GM12875 (cell line): ENCODE measurements at regions not wholly inside any gene's neighbourhood (a gene's known extent, or its start where the extent isn't known, plus 50 kb on each side); places are given as distances from the start of the nearest gene placed in this dataset.

Source experiments
- H3K4me3 ChIP-seq: one replicate; pipeline ENCODE4 v1.5.1; 2011; ENCODE audit warnings: low read depth, low read length, control low read depth
- TF ChIP-seq, protein P1 (sequence below): IDR thresholded peaks from 2 replicates; pipeline ENCODE4 v1.5.1; 2011; ENCODE audit warnings: low read depth, mild to moderate bottlenecking, control low read depth, inconsistent platforms, low read length, moderate library complexity, borderline replicate concordance; ENCODE audit not compliant: insufficient read depth

- H3K4me3 ChIP-seq: no peak overlapping the region
- TF ChIP-seq, protein P1, sequence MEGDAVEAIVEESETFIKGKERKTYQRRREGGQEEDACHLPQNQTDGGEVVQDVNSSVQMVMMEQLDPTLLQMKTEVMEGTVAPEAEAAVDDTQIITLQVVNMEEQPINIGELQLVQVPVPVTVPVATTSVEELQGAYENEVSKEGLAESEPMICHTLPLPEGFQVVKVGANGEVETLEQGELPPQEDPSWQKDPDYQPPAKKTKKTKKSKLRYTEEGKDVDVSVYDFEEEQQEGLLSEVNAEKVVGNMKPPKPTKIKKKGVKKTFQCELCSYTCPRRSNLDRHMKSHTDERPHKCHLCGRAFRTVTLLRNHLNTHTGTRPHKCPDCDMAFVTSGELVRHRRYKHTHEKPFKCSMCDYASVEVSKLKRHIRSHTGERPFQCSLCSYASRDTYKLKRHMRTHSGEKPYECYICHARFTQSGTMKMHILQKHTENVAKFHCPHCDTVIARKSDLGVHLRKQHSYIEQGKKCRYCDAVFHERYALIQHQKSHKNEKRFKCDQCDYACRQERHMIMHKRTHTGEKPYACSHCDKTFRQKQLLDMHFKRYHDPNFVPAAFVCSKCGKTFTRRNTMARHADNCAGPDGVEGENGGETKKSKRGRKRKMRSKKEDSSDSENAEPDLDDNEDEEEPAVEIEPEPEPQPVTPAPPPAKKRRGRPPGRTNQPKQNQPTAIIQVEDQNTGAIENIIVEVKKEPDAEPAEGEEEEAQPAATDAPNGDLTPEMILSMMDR: no peak
These were observed 75.3 kb upstream of the ACP3 start for GRCh38 chr3:132241776-132242514.

- TF ChIP-seq, protein P1: no peak
- H3K4me3 ChIP-seq: no peak overlapping the region
These were observed 74.4 kb upstream of the ACP3 start for GRCh38 chr3:132242790-132243189.

- TF ChIP-seq, protein P1: no peak
- H3K4me3 ChIP-seq: no peak overlapping the region
These were observed 71.6 kb upstream of the ACP3 start for GRCh38 chr3:132245552-132246142.

- TF ChIP-seq, protein P1: no peak
- no peak overlapping the region for H3K4me3 ChIP-seq
These were observed 71.0 kb upstream of the ACP3 start for GRCh38 chr3:132246212-132246611.

- no peak overlapping the region for H3K4me3 ChIP-seq
- TF ChIP-seq, protein P1: no peak
These were observed 70.0 kb upstream of the ACP3 start for GRCh38 chr3:132247211-132247610.

GRCh38 chr3:132248490-132248889 lies 68.7 kb upstream of the ACP3 start:
- H3K4me3 ChIP-seq: no peak overlapping the region
- TF ChIP-seq, protein P1: no peak

DNA sequence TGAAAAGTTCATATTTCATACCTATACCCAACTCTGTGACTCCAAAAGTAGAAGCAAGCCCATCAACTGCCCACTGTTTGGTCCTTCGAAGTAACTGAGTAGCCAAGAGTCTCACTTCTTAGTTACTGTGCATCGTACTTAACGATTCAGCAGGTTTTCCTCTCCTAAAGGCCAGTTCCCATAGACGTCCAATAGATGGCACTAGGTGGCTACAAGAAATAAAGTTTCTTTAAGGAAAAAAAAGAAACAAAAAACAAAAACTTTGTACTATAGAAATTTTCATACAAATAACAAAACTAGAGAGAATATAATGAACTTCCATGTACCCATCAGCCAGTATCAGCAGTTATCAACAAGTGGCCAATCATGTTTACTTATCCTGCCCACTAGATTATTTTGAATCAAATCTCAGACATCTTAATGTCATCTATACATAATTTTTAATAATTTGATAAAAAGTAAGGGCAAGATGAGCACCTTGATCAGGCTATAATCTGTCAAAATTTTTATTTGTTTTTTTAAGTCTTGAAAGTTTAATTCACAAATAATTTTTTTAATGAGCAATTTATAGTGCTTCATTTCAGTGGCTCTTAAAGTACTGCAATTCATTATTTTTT lies 63.8 kb upstream of the ACP3 start:
- TF ChIP-seq, protein P1: peak; percentile 59

More for the DNA sequence above, 63.8 kb upstream of the ACP3 start:
- no peak overlapping the region for H3K4me3 ChIP-seq
